ENCODE measurements at regions not wholly inside any gene's neighbourhood (a gene's known extent, or its start where the extent isn't known, plus 50 kb on each side); places are given as distances from the start of the nearest gene placed in this dataset.

GRCh38 chr2:128534688-128535392 is 216.2 kb upstream of the HS6ST1 start:
- Histone ChIP-seq H3K27ac (ENCODE audit: low read length) (no peak overlapping the region), H3K4me2 (ENCODE audit: low read depth, low read length, poor library complexity, severe bottlenecking) (no peak overlapping the region), H3K4me1 (ENCODE audit: low read length) (no peaks in the 10 kb centered on the region), H4K20me1 (ENCODE audit: insufficient read depth, low read depth, low read length) (no peaks in the 10 kb centered on the region), H3K4me3 (ENCODE audit: low read length) (no peak overlapping the region), H3K79me2 (ENCODE audit: low read length) (no peaks in the 10 kb centered on the region), H2AFZ (ENCODE audit: low read length) (no peak overlapping the region), H3K36me3 (ENCODE audit: insufficient read depth, low read length) (no peaks in the 10 kb centered on the region), H3K27me3 (ENCODE audit: low read length) (no peaks in the 10 kb centered on the region), H3K9me3 (ENCODE audit: low read length) (no peaks in the 10 kb centered on the region), H3K9ac (ENCODE audit: low read length) (no peak overlapping the region), H3K9me2 (replicated peaks; ENCODE audit: insufficient read depth, low read length) (no peaks in the 10 kb centered on the region)
- DNase-seq, result no peak

- H3K4me2 ChIP-seq (ENCODE audit: low read depth, low read length, poor library complexity, severe bottlenecking), result no peak overlapping the region
- no peak overlapping the region for H3K9ac ChIP-seq (ENCODE audit: low read length)
- H3K9me3 ChIP-seq (ENCODE audit: low read length), result no peaks in the 10 kb centered on the region
- H2AFZ ChIP-seq (ENCODE audit: low read length), result no peak overlapping the region
- H3K36me3 ChIP-seq (ENCODE audit: insufficient read depth, low read length), result no peaks in the 10 kb centered on the region
- no peaks in the 10 kb centered on the region for H3K79me2 ChIP-seq (ENCODE audit: low read length)
- H3K4me1 ChIP-seq (ENCODE audit: low read length), result no peaks in the 10 kb centered on the region
- H3K27me3 ChIP-seq (ENCODE audit: low read length), result no peaks in the 10 kb centered on the region
- H3K4me3 ChIP-seq (ENCODE audit: low read length), result no peak overlapping the region
- no peaks in the 10 kb centered on the region for H3K9me2 ChIP-seq (replicated peaks; ENCODE audit: insufficient read depth, low read length)
- no peak overlapping the region for H3K27ac ChIP-seq (ENCODE audit: low read length)
- no peak for DNase-seq
- H4K20me1 ChIP-seq (ENCODE audit: insufficient read depth, low read depth, low read length), result no peaks in the 10 kb centered on the region
These were observed 217.3 kb upstream of the HS6ST1 start for GRCh38 chr2:128535953-128536352.

- H2AFZ ChIP-seq (ENCODE audit: low read length), result no peak overlapping the region
- H3K27ac ChIP-seq (ENCODE audit: low read length), result no peak overlapping the region
- H3K4me1 ChIP-seq (ENCODE audit: low read length), result no peaks in the 10 kb centered on the region
- no peaks in the 10 kb centered on the region for H3K27me3 ChIP-seq (ENCODE audit: low read length)
- H3K9me2 ChIP-seq (replicated peaks; ENCODE audit: insufficient read depth, low read length), result no peaks in the 10 kb centered on the region
- no peaks in the 10 kb centered on the region for H3K36me3 ChIP-seq (ENCODE audit: insufficient read depth, low read length)
- no peaks in the 10 kb centered on the region for H3K79me2 ChIP-seq (ENCODE audit: low read length)
- no peaks in the 10 kb centered on the region for H4K20me1 ChIP-seq (ENCODE audit: insufficient read depth, low read depth, low read length)
- H3K9ac ChIP-seq (ENCODE audit: low read length), result no peak overlapping the region
- H3K4me3 ChIP-seq (ENCODE audit: low read length), result no peak overlapping the region
- no peak overlapping the region for H3K4me2 ChIP-seq (ENCODE audit: low read depth, low read length, poor library complexity, severe bottlenecking)
- H3K9me3 ChIP-seq (ENCODE audit: low read length), result no peaks in the 10 kb centered on the region
- DNase-seq, result no peak
These were observed 218.4 kb upstream of the HS6ST1 start for GRCh38 chr2:128536925-128537620.

GRCh38 chr2:128537646-128538045 is 219.0 kb upstream of the HS6ST1 start:
- no peak overlapping the region for H3K27ac ChIP-seq (ENCODE audit: low read length)
- no peak for DNase-seq
- no peak overlapping the region for H3K4me3 ChIP-seq (ENCODE audit: low read length)
- H3K9me3 ChIP-seq (ENCODE audit: low read length), result no peaks in the 10 kb centered on the region
- H3K4me2 ChIP-seq (ENCODE audit: low read depth, low read length, poor library complexity, severe bottlenecking), result no peak overlapping the region
- H3K9me2 ChIP-seq (replicated peaks; ENCODE audit: insufficient read depth, low read length), result no peaks in the 10 kb centered on the region
- H3K27me3 ChIP-seq (ENCODE audit: low read length), result no peaks in the 10 kb centered on the region
- no peak overlapping the region for H3K9ac ChIP-seq (ENCODE audit: low read length)
- no peaks in the 10 kb centered on the region for H3K36me3 ChIP-seq (ENCODE audit: insufficient read depth, low read length)
- H2AFZ ChIP-seq (ENCODE audit: low read length), result no peak overlapping the region
- H3K79me2 ChIP-seq (ENCODE audit: low read length), result no peaks in the 10 kb centered on the region
- no peaks in the 10 kb centered on the region for H3K4me1 ChIP-seq (ENCODE audit: low read length)
- H4K20me1 ChIP-seq (ENCODE audit: insufficient read depth, low read depth, low read length), result no peaks in the 10 kb centered on the region

- no peak overlapping the region for H3K27ac ChIP-seq (ENCODE audit: low read length)
- H2AFZ ChIP-seq (ENCODE audit: low read length), result no peak overlapping the region
- H3K36me3 ChIP-seq (ENCODE audit: insufficient read depth, low read length), result no peaks in the 10 kb centered on the region
- no peaks in the 10 kb centered on the region for H4K20me1 ChIP-seq (ENCODE audit: insufficient read depth, low read depth, low read length)
- H3K27me3 ChIP-seq (ENCODE audit: low read length), result no peaks in the 10 kb centered on the region
- H3K4me3 ChIP-seq (ENCODE audit: low read length), result no peak overlapping the region
- H3K9me3 ChIP-seq (ENCODE audit: low read length), result no peaks in the 10 kb centered on the region
- no peak for DNase-seq
- H3K9ac ChIP-seq (ENCODE audit: low read length), result no peak overlapping the region
- H3K9me2 ChIP-seq (replicated peaks; ENCODE audit: insufficient read depth, low read length), result no peaks in the 10 kb centered on the region
- no peaks in the 10 kb centered on the region for H3K79me2 ChIP-seq (ENCODE audit: low read length)
- no peaks in the 10 kb centered on the region for H3K4me1 ChIP-seq (ENCODE audit: low read length)
- H3K4me2 ChIP-seq (ENCODE audit: low read depth, low read length, poor library complexity, severe bottlenecking), result no peak overlapping the region
These were observed 219.7 kb upstream of the HS6ST1 start for GRCh38 chr2:128538396-128538795.

GRCh38 chr2:128540670-128541069 is 222.0 kb upstream of the HS6ST1 start:
- Histone ChIP-seq H3K4me1 (ENCODE audit: low read length) (no peaks in the 10 kb centered on the region), H4K20me1 (ENCODE audit: insufficient read depth, low read depth, low read length) (no peaks in the 10 kb centered on the region), H3K27ac (ENCODE audit: low read length) (no peak overlapping the region), H3K9ac (ENCODE audit: low read length) (no peak overlapping the region), H3K27me3 (ENCODE audit: low read length) (no peaks in the 10 kb centered on the region), H3K9me2 (replicated peaks; ENCODE audit: insufficient read depth, low read length) (no peaks in the 10 kb centered on the region), H3K4me3 (ENCODE audit: low read length) (no peak overlapping the region), H2AFZ (ENCODE audit: low read length) (no peak overlapping the region), H3K79me2 (ENCODE audit: low read length) (no peaks in the 10 kb centered on the region), H3K9me3 (ENCODE audit: low read length) (no peaks in the 10 kb centered on the region), H3K36me3 (ENCODE audit: insufficient read depth, low read length) (no peaks in the 10 kb centered on the region), H3K4me2 (ENCODE audit: low read depth, low read length, poor library complexity, severe bottlenecking) (no peak overlapping the region)
- no peak for DNase-seq

- no peak overlapping the region for H3K4me2 ChIP-seq (ENCODE audit: low read depth, low read length, poor library complexity, severe bottlenecking)
- H3K27me3 ChIP-seq (ENCODE audit: low read length), result no peaks in the 10 kb centered on the region
- no peaks in the 10 kb centered on the region for H3K4me1 ChIP-seq (ENCODE audit: low read length)
- H3K4me3 ChIP-seq (ENCODE audit: low read length), result no peak overlapping the region
- H4K20me1 ChIP-seq (ENCODE audit: insufficient read depth, low read depth, low read length), result no peaks in the 10 kb centered on the region
- H3K9me2 ChIP-seq (replicated peaks; ENCODE audit: insufficient read depth, low read length), result no peaks in the 10 kb centered on the region; the same call in 1 of the 2 replicates
- no peak overlapping the region for H2AFZ ChIP-seq (ENCODE audit: low read length)
- H3K79me2 ChIP-seq (ENCODE audit: low read length), result no peaks in the 10 kb centered on the region
- H3K9me3 ChIP-seq (ENCODE audit: low read length), result no peaks in the 10 kb centered on the region
- H3K27ac ChIP-seq (ENCODE audit: low read length), result no peak overlapping the region
- H3K36me3 ChIP-seq (ENCODE audit: insufficient read depth, low read length), result no peaks in the 10 kb centered on the region
- no peak for DNase-seq
- H3K9ac ChIP-seq (ENCODE audit: low read length), result no peak overlapping the region
These were observed 222.8 kb upstream of the HS6ST1 start for GRCh38 chr2:128541448-128541847.

- no peaks in the 10 kb centered on the region for H3K79me2 ChIP-seq (ENCODE audit: low read length)
- no peak overlapping the region for H3K4me2 ChIP-seq (ENCODE audit: low read depth, low read length, poor library complexity, severe bottlenecking)
These were observed 224.4 kb upstream of the HS6ST1 start for GRCh38 chr2:128543036-128543435.

More at GRCh38 chr2:128543036-128543435, 224.4 kb upstream of the HS6ST1 start:
- H3K9me3 ChIP-seq (ENCODE audit: low read length), result no peaks in the 10 kb centered on the region
- no peaks in the 10 kb centered on the region for H3K27me3 ChIP-seq (ENCODE audit: low read length)
- H3K27ac ChIP-seq (ENCODE audit: low read length), result no peak overlapping the region
- H3K9me2 ChIP-seq (replicated peaks; ENCODE audit: insufficient read depth, low read length), result no peaks in the 10 kb centered on the region; the same call in 1 of the 2 replicates
- H3K9ac ChIP-seq (ENCODE audit: low read length), result no peak overlapping the region
- H4K20me1 ChIP-seq (ENCODE audit: insufficient read depth, low read depth, low read length), result no peaks in the 10 kb centered on the region
- H2AFZ ChIP-seq (ENCODE audit: low read length), result no peak overlapping the region
- H3K4me3 ChIP-seq (ENCODE audit: low read length), result no peak overlapping the region
- no peak for DNase-seq
- H3K4me1 ChIP-seq (ENCODE audit: low read length), result no peaks in the 10 kb centered on the region
- H3K36me3 ChIP-seq (ENCODE audit: insufficient read depth, low read length), result no peaks in the 10 kb centered on the region
